IMR-90 (cell line): ENCODE measurements at regions not wholly inside any gene's neighbourhood (a gene's known extent, or its start where the extent isn't known, plus 50 kb on each side); places are given as distances from the start of the nearest gene placed in this dataset.

Source experiments
- ATAC-seq: fragments of 200-7000 bp; cut with Tn5 transposase; 2 replicates; pipeline ENCODE4 v1.9.1; 2020; ENCODE audit warnings: low read depth, mild to moderate bottlenecking, moderate library complexity
- BruUV-seq: library from RNA; stranded (reverse); fragments of 400-500 nt; replicated peaks from 2 replicates; lab custom pipeline; 2021; lab: Mats Ljungman, UMichigan
- CTCF ChIA-PET: fragments of 300-600 bp; formaldehyde crosslinking; extraction: SDS; loops from one replicate; lab custom pipeline; 2021; ENCODE audit warnings: antibody characterized with exemption; lab: Yijun Ruan, JAX
- POLR2A ChIA-PET: fragments of 300-600 bp; sonication (Branson Sonifier 250); formaldehyde crosslinking; loops from one replicate; lab custom pipeline; 2022; ENCODE audit warnings: antibody characterized with exemption; ENCODE audit not compliant: unreplicated experiment; lab: Charles Lee
- DNase-seq: peaks from one replicate; pipeline ENCODE4 v3.0.0; 2013
- H2AFZ ChIP-seq: replicated peaks from 2 replicates; pipeline ENCODE3; 2013; ENCODE audit warnings: low read length, mild to moderate bottlenecking; ENCODE audit not compliant: poor library complexity
- H2AK5ac ChIP-seq: 2 replicates; pipeline ENCODE4 v1.6.1; 2013; ENCODE audit warnings: low read depth, low read length, inconsistent platforms
- H2AK9ac ChIP-seq: replicated peaks from 2 replicates; pipeline ENCODE3; 2013; ENCODE audit warnings: mild to moderate bottlenecking, low read depth, low read length, moderate library complexity; ENCODE audit not compliant: poor library complexity
- H2BK120ac ChIP-seq: 2 replicates; pipeline ENCODE4 v1.6.1; 2013; ENCODE audit warnings: low read depth, low read length, inconsistent platforms
- H2BK15ac ChIP-seq: 3 replicates; pipeline ENCODE4 v1.6.1; 2013; ENCODE audit warnings: low read depth, low read length, inconsistent platforms
- H2BK20ac ChIP-seq: 2 replicates; pipeline ENCODE4 v1.6.1; 2013; ENCODE audit warnings: low read depth, mild to moderate bottlenecking, inconsistent platforms, low read length, moderate library complexity
- H2BK5ac ChIP-seq: 2 replicates; pipeline ENCODE4 v1.6.1; 2013; ENCODE audit warnings: mild to moderate bottlenecking, low read depth, low read length, inconsistent platforms; ENCODE audit not compliant: poor library complexity, severe bottlenecking
- H3K14ac ChIP-seq: replicated peaks from 2 replicates; pipeline ENCODE4 v1.6.1; 2013; ENCODE audit warnings: low read depth, low read length, inconsistent platforms
- H3K18ac ChIP-seq: 2 replicates; pipeline ENCODE4 v1.6.1; 2013; ENCODE audit warnings: low read depth, low read length, control low read depth
- H3K23ac ChIP-seq: 2 replicates; pipeline ENCODE4 v1.6.1; 2013; ENCODE audit warnings: low read depth, low read length, inconsistent platforms
- H3K27ac ChIP-seq: 2 replicates; pipeline ENCODE4 v1.5.1; 2013; ENCODE audit warnings: mild to moderate bottlenecking, control low read depth, low read length; ENCODE audit not compliant: insufficient read depth
- H3K27me3 ChIP-seq: 2 replicates; pipeline ENCODE4 v1.6.1; 2013; ENCODE audit warnings: low read length; ENCODE audit not compliant: control insufficient read depth, insufficient read depth
- H3K36me3 ChIP-seq: 2 replicates; pipeline ENCODE4 v1.6.1; 2013; ENCODE audit warnings: low read length, mixed read lengths; ENCODE audit not compliant: control insufficient read depth, insufficient read depth
- H3K4ac ChIP-seq: 2 replicates; pipeline ENCODE4 v1.6.1; 2013; ENCODE audit warnings: low read depth, low read length, inconsistent platforms
- H3K4me1 ChIP-seq: 2 replicates; pipeline ENCODE4 v1.6.1; 2013; ENCODE audit warnings: low read length, mixed read lengths; ENCODE audit not compliant: control insufficient read depth, insufficient read depth
- H3K4me2 ChIP-seq: 2 replicates; pipeline ENCODE4 v1.6.1; 2013; ENCODE audit warnings: low read depth, mild to moderate bottlenecking, control low read depth, low read length, moderate library complexity
- H3K4me3 ChIP-seq: 2 replicates; pipeline ENCODE4 v1.5.1; 2013; ENCODE audit warnings: low read depth, mild to moderate bottlenecking, control low read depth, low read length, moderate library complexity; ENCODE audit not compliant: insufficient read depth
- H3K56ac ChIP-seq: 2 replicates; pipeline ENCODE4 v1.6.1; 2013; ENCODE audit warnings: low read length, inconsistent platforms; ENCODE audit not compliant: insufficient read depth; ENCODE audit errors: extremely low read depth
- H3K79me1 ChIP-seq, 2 experiments: 2 replicates each; pipeline ENCODE4 v1.6.1; 2013; ENCODE audit warnings: low read length in 2 of 2, inconsistent platforms in 1 of 2, low read depth in 1 of 2
- H3K9ac ChIP-seq: 2 replicates; pipeline ENCODE4 v1.6.1; 2013; ENCODE audit warnings: low read depth, low read length, control low read depth
- H3K9me1 ChIP-seq: 2 replicates; pipeline ENCODE4 v1.6.1; 2013; ENCODE audit warnings: low read length, inconsistent platforms; ENCODE audit not compliant: insufficient read depth
- H3K9me3 ChIP-seq: 2 replicates; pipeline ENCODE4 v1.6.1; 2013; ENCODE audit warnings: low read length; ENCODE audit not compliant: control insufficient read depth, insufficient read depth
- H4K20me1 ChIP-seq: 2 replicates; pipeline ENCODE4 v1.6.1; 2013; ENCODE audit warnings: low read length, inconsistent platforms; ENCODE audit not compliant: insufficient read depth
- H4K5ac ChIP-seq: 2 replicates; pipeline ENCODE4 v1.6.1; 2013; ENCODE audit warnings: mild to moderate bottlenecking, low read depth, low read length, control low read depth
- H4K8ac ChIP-seq, 2 experiments: 2 replicates each; pipeline ENCODE4 v1.6.1; 2013; ENCODE audit warnings: low read depth in 2 of 2, low read length in 2 of 2, control low read depth in 1 of 2, inconsistent platforms in 1 of 2
- H4K91ac ChIP-seq: 2 replicates; pipeline ENCODE4 v1.6.1; 2013; ENCODE audit warnings: low read depth, low read length, inconsistent platforms; ENCODE audit not compliant: insufficient read depth
- CEBPB ChIP-seq: IDR thresholded peaks from 2 replicates; pipeline ENCODE4 v1.6.1; 2012; ENCODE audit warnings: low read depth, low read length, improper control_type of control experiment
- CHD1 ChIP-seq: IDR thresholded peaks from 2 replicates; pipeline ENCODE4 v1.6.1; 2012; ENCODE audit warnings: low read depth, low read length, improper control_type of control experiment
- MAFK ChIP-seq: IDR thresholded peaks from 2 replicates; pipeline ENCODE4 v1.6.1; 2012; ENCODE audit warnings: low read depth, low read length, improper control_type of control experiment
- MAZ ChIP-seq: IDR thresholded peaks from 2 replicates; pipeline ENCODE4 v1.6.1; 2012; ENCODE audit warnings: low read depth, mild to moderate bottlenecking, low read length, improper control_type of control experiment, moderate library complexity, borderline replicate concordance
- MXI1 ChIP-seq: IDR thresholded peaks from 2 replicates; pipeline ENCODE4 v1.6.1; 2012; ENCODE audit warnings: low read depth, mild to moderate bottlenecking, low read length, moderate library complexity, borderline replicate concordance
- NFE2L2 ChIP-seq: fragments of 150-350 bp; IDR thresholded peaks from 2 replicates; pipeline ENCODE4 v1.6.1; 2016; ENCODE audit warnings: low read depth, mild to moderate bottlenecking, low read length
- POLR2A ChIP-seq: IDR thresholded peaks from 2 replicates; pipeline ENCODE4 v1.6.1; 2012; ENCODE audit warnings: mild to moderate bottlenecking, low read depth, low read length
- RAD21 ChIP-seq: IDR thresholded peaks from 2 replicates; pipeline ENCODE4 v1.6.1; 2012; ENCODE audit warnings: low read length, improper control_type of control experiment
- RFX5 ChIP-seq: IDR thresholded peaks from 2 replicates; pipeline ENCODE4 v1.8.0; 2012; ENCODE audit warnings: low read depth, mild to moderate bottlenecking, low read length, moderate library complexity
- SMC3 ChIP-seq: fragments of 150-350 bp; IDR thresholded peaks from 2 replicates; pipeline ENCODE4 v1.6.1; 2016; ENCODE audit warnings: low read depth, mild to moderate bottlenecking, antibody characterized with exemption, low read length, moderate library complexity
- WGBS, 2 experiments: methylation state at CpG; one replicate each; pipeline versions ENCODE4 v1.1.5 to v1.1.7; 2013; ENCODE audit warnings: missing lambda C conversion rate in 2 of 2; ENCODE audit not compliant: insufficient read length in 1 of 2; ENCODE audit errors: extremely low coverage in 2 of 2; 5-methylcytosine and 5-hydroxymethylcytosine counted together
- dilution Hi-C: fragments of 300-500 bp; cut with HindIII; formaldehyde crosslinking; loops from one replicate; pipeline ENCODE4 v1.14.3; 2018; ENCODE audit warnings: low sequenced_read_pairs; ENCODE audit not compliant: unreplicated experiment
- in situ Hi-C: fragments of 300-500 bp; cut with MboI; formaldehyde crosslinking; loops from 3 replicates; pipeline ENCODE4 v1.14.3; 2019; ENCODE audit warnings: low sequenced_read_pairs, inconsistent platforms, mixed read lengths
- intact Hi-C: fragments of 100-400 bp; cut with micrococcal nuclease; formaldehyde crosslinking; loops from 2 replicates; pipeline ENCODE4 v1.10.0; 2022
- TF ChIP-seq, protein P1 (sequence below): fragments of 150-350 bp; IDR thresholded peaks from 2 replicates; pipeline ENCODE4 v1.6.1; 2016; ENCODE audit warnings: low read depth, mild to moderate bottlenecking, low read length, moderate library complexity, borderline replicate concordance

DNA sequence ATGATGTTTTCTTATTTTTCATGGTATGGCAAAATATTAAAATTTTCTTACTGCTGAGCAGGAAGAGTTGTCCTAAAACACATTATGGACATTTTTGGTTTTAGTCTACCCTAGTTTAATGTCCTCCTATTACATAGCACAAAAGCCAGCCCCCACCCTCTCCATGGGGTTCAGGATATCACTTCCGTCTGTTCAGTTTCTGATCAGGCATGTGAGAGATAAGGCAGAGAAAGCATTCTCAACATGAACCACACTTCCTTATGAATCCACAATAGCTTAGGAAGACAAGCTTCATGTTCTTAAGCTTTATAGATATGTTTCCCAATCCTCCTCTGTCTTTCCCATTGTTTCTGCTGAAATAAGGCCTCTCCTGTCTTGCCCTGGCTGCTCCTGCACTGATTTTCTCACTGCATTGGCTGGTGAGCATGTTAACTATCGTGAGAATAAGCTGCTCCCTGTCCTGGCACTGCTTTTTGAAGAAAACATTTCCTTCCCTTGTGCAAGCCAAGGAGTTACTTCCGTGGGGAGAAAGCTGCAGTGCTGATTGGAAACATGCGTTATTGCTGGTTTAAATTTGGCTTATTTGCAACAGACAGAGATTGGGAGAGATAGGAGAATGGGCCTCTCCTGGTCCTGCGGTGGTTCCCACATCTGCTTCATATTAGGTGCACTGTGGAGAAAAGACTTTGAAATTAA lies 260.3 kb upstream of the RPS23 start:
- H3K18ac ChIP-seq, result no peak overlapping the region
- no peak overlapping the region for H2AK5ac ChIP-seq
- no peak overlapping the region for H3K14ac ChIP-seq
- no peak overlapping the region for H3K27ac ChIP-seq
- no peak overlapping the region for H4K5ac ChIP-seq
- intact Hi-C loops (no loop called here), dilution Hi-C loops (no loop called here), in situ Hi-C loops (no loop called here)
- no peaks in the 10 kb centered on the region; the same call in 1 of the 2 replicates for H3K27me3 ChIP-seq
- no peaks in the 10 kb centered on the region for H3K36me3 ChIP-seq
- no peak overlapping the region for H3K4me2 ChIP-seq
- H3K23ac ChIP-seq, result no peak overlapping the region
- no peak overlapping the region for H3K56ac ChIP-seq
- H3K9me3 ChIP-seq, result no peaks in the 10 kb centered on the region
- H2BK20ac ChIP-seq, result no peak overlapping the region
- no peak overlapping the region for H4K91ac ChIP-seq
- no peaks in the 10 kb centered on the region for H4K20me1 ChIP-seq
- H3K79me1 ChIP-seq, result no peaks in the 10 kb centered on the region
- no peaks in the 10 kb centered on the region for H3K4me1 ChIP-seq
- WGBS, 2 experiments, result 0% methylated on average over 1 of the region's 5 CpGs; no CpG with 5 or more reads in 1 of the 2 experiments
- DNase-seq (no peak), ATAC-seq (no peak)
- no peaks in the 10 kb centered on the region for H3K9me1 ChIP-seq
- H2BK5ac ChIP-seq, result no peak overlapping the region
- no peak overlapping the region for H2AK9ac ChIP-seq
- no peak overlapping the region for H2BK120ac ChIP-seq
- no peak overlapping the region for H2BK15ac ChIP-seq
- CTCF ChIA-PET, result interaction anchor here (0.6 kb wide), 1 partner anchor 362 kb away, joined by 4 read pairs; no protein-coding TSS in a partner anchor
- TF ChIP-seq MAZ (no peak), RAD21 (no peak), CHD1 (no peak), CEBPB (no peak), MAFK (no peak), MXI1 (no peak), SMC3 (no peak), NFE2L2 (no peak), RFX5 (no peak), POLR2A (no peak)
- TF ChIP-seq, protein P1, sequence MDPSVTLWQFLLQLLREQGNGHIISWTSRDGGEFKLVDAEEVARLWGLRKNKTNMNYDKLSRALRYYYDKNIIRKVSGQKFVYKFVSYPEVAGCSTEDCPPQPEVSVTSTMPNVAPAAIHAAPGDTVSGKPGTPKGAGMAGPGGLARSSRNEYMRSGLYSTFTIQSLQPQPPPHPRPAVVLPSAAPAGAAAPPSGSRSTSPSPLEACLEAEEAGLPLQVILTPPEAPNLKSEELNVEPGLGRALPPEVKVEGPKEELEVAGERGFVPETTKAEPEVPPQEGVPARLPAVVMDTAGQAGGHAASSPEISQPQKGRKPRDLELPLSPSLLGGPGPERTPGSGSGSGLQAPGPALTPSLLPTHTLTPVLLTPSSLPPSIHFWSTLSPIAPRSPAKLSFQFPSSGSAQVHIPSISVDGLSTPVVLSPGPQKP, result no peak
- H3K4me3 ChIP-seq, result no peak overlapping the region
- H2AFZ ChIP-seq, result no peak overlapping the region
- H4K8ac ChIP-seq, result no peak overlapping the region
- BruUV-seq, result no TSS peak
- POLR2A ChIA-PET, result no interaction called here
- no peak overlapping the region for H3K4ac ChIP-seq
- H3K9ac ChIP-seq, result no peak overlapping the region
